ENCODE measurements at regions not wholly inside any gene's neighbourhood (a gene's known extent, or its start where the extent isn't known, plus 50 kb on each side); places are given as distances from the start of the nearest gene placed in this dataset.

- no peak overlapping the region for H3K4me3 Mint-ChIP-seq (ENCODE audit: unreplicated experiment)
- peaks cover 11% of the 10 kb centered on the region for H3K4me1 Mint-ChIP-seq (ENCODE audit: unreplicated experiment)
- no peak for TF ChIP-seq CTCF (IDR thresholded peaks at IDR 0.05; ENCODE audit: unreplicated experiment)
Observed at GRCh38 chr13:42658019-42658418, 84.1 kb downstream of the TNFSF11 start.

GRCh38 chr13:42660333-42660965 lies 86.5 kb downstream of the TNFSF11 start:
- Mint-ChIP-seq H3K36me3 (ENCODE audit: low read depth, unreplicated experiment) (no peaks in the 10 kb centered on the region), H3K4me1 (ENCODE audit: unreplicated experiment) (peaks cover 20% of the 10 kb centered on the region), H3K27me3 (ENCODE audit: unreplicated experiment) (no peaks in the 10 kb centered on the region), H3K4me3 (ENCODE audit: unreplicated experiment) (no peak overlapping the region), H3K9me3 (ENCODE audit: unreplicated experiment) (no peaks in the 10 kb centered on the region), H3K27ac (ENCODE audit: unreplicated experiment) (no peak overlapping the region)
- no peak for TF ChIP-seq CTCF (IDR thresholded peaks at IDR 0.05; ENCODE audit: unreplicated experiment)
- no peak for DNase-seq (ENCODE audit: low spot score)

More at GRCh38 chr13:42658019-42658418, 84.1 kb downstream of the TNFSF11 start:
- Mint-ChIP-seq H3K27ac (ENCODE audit: unreplicated experiment) (no peak overlapping the region), H3K27me3 (ENCODE audit: unreplicated experiment) (no peaks in the 10 kb centered on the region), H3K9me3 (ENCODE audit: unreplicated experiment) (no peaks in the 10 kb centered on the region), H3K36me3 (ENCODE audit: low read depth, unreplicated experiment) (no peaks in the 10 kb centered on the region)
- no peak for DNase-seq (ENCODE audit: low spot score)

- DNase-seq (ENCODE audit: low spot score), result no peak
- H3K9me3 Mint-ChIP-seq (ENCODE audit: unreplicated experiment), result no peaks in the 10 kb centered on the region
- H3K27me3 Mint-ChIP-seq (ENCODE audit: unreplicated experiment), result no peaks in the 10 kb centered on the region
- H3K36me3 Mint-ChIP-seq (ENCODE audit: low read depth, unreplicated experiment), result no peaks in the 10 kb centered on the region
- no peak for TF ChIP-seq CTCF (IDR thresholded peaks at IDR 0.05; ENCODE audit: unreplicated experiment)
- H3K27ac Mint-ChIP-seq (ENCODE audit: unreplicated experiment), result no peak overlapping the region
- H3K4me1 Mint-ChIP-seq (ENCODE audit: unreplicated experiment), result peaks cover 9% of the 10 kb centered on the region
- no peak overlapping the region for H3K4me3 Mint-ChIP-seq (ENCODE audit: unreplicated experiment)
Observed at GRCh38 chr13:42667638-42668037, 93.7 kb downstream of the TNFSF11 start.

- Mint-ChIP-seq H3K4me3 (ENCODE audit: unreplicated experiment) (no peak overlapping the region), H3K27me3 (ENCODE audit: unreplicated experiment) (no peaks in the 10 kb centered on the region), H3K36me3 (ENCODE audit: low read depth, unreplicated experiment) (no peaks in the 10 kb centered on the region), H3K27ac (ENCODE audit: unreplicated experiment) (no peak overlapping the region), H3K9me3 (ENCODE audit: unreplicated experiment) (no peaks in the 10 kb centered on the region), H3K4me1 (ENCODE audit: unreplicated experiment) (no peaks in the 10 kb centered on the region)
- no peak for DNase-seq (ENCODE audit: low spot score)
- TF ChIP-seq CTCF (IDR thresholded peaks at IDR 0.05; ENCODE audit: unreplicated experiment), result no peak
Observed at GRCh38 chr13:42671502-42671901, 97.5 kb downstream of the TNFSF11 start.

- Mint-ChIP-seq H3K36me3 (ENCODE audit: low read depth, unreplicated experiment) (no peaks in the 10 kb centered on the region), H3K4me1 (ENCODE audit: unreplicated experiment) (peaks cover 6% of the 10 kb centered on the region), H3K27me3 (ENCODE audit: unreplicated experiment) (no peaks in the 10 kb centered on the region), H3K9me3 (ENCODE audit: unreplicated experiment) (no peaks in the 10 kb centered on the region), H3K27ac (ENCODE audit: unreplicated experiment) (no peak overlapping the region), H3K4me3 (ENCODE audit: unreplicated experiment) (no peak overlapping the region)
- DNase-seq (ENCODE audit: low spot score), result no peak
- TF ChIP-seq CTCF (IDR thresholded peaks at IDR 0.05; ENCODE audit: unreplicated experiment), result no peak
Observed at GRCh38 chr13:42673677-42674076, 99.7 kb downstream of the TNFSF11 start.
